ENCODE measurements at regions not wholly inside any gene's neighbourhood (a gene's known extent, or its start where the extent isn't known, plus 50 kb on each side); places are given as distances from the start of the nearest gene placed in this dataset.

DNA sequence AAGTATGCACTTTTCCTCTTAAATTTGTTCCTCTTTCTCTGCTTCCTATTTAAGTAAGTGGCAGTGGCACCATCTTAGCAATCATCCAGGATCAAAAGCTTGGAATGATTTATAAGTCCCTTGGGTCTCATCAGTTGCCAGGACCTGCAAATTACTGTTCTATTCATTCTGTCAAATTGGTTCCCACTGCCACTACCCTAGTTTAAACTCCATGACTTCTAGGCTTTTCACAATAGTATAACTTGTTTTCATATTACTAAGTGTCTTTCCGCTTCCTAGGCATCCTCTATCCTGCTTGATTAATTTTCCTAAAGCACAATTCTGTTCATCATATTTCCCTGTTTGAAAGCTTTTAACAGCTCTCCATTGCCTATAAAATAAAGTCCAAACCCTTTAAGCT, 363.9 kb upstream of the MEF2C start:
- no peak for DNase-seq
- TF ChIP-seq EP300 (IDR thresholded peaks at IDR 0.05) (no peak), POLR2AphosphoS5 (IDR thresholded peaks at IDR 0.05) (no peak)
- TF ChIP-seq, protein P1, sequence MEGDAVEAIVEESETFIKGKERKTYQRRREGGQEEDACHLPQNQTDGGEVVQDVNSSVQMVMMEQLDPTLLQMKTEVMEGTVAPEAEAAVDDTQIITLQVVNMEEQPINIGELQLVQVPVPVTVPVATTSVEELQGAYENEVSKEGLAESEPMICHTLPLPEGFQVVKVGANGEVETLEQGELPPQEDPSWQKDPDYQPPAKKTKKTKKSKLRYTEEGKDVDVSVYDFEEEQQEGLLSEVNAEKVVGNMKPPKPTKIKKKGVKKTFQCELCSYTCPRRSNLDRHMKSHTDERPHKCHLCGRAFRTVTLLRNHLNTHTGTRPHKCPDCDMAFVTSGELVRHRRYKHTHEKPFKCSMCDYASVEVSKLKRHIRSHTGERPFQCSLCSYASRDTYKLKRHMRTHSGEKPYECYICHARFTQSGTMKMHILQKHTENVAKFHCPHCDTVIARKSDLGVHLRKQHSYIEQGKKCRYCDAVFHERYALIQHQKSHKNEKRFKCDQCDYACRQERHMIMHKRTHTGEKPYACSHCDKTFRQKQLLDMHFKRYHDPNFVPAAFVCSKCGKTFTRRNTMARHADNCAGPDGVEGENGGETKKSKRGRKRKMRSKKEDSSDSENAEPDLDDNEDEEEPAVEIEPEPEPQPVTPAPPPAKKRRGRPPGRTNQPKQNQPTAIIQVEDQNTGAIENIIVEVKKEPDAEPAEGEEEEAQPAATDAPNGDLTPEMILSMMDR (IDR thresholded peaks at IDR 0.05) = no peak
- no peak overlapping the region for H3K27ac ChIP-seq
- H3K9me3 ChIP-seq = no peaks in the 10 kb centered on the region
- intact Hi-C loops (cut with DNase I) = no loop called here
- H3K4me3 ChIP-seq = no peak overlapping the region
- 94 to 99% methylated on average over 1 of the region's 1 CpG for WGBS, 2 donors
- H3K27me3 ChIP-seq = no peaks in the 10 kb centered on the region
- H3K36me3 ChIP-seq = no peaks in the 10 kb centered on the region
- no peaks in the 10 kb centered on the region for H3K4me1 ChIP-seq

DNA sequence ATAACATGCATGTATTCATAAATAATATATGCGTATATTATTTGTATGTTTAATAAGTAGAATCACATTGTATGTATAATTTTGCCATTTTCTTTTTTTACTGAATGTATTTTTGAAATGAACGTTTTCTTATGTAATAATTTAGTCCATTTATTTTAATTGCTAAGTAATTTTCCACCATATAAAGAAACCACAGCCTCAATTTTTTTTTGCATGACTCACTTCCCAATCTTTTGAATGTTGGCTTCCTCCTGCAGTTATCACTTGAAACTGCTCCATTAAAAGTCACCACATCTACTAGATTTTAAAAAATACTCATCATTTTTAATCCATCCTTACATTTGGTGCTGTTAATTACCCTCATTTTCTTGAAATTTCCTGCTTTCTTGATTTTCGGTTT, 363.3 kb upstream of the MEF2C start:
- Histone ChIP-seq H3K27ac (no peak overlapping the region), H3K36me3 (no peaks in the 10 kb centered on the region), H3K4me1 (no peaks in the 10 kb centered on the region), H3K9me3 (no peaks in the 10 kb centered on the region), H3K4me3 (no peak overlapping the region), H3K27me3 (no peaks in the 10 kb centered on the region)
- TF ChIP-seq EP300 (IDR thresholded peaks at IDR 0.05) (no peak), POLR2AphosphoS5 (IDR thresholded peaks at IDR 0.05) (no peak), POLR2A (IDR thresholded peaks at IDR 0.05) (no peak)
- TF ChIP-seq, protein P1 (IDR thresholded peaks at IDR 0.05) = no peak
- no peak for DNase-seq
- intact Hi-C loops (cut with DNase I) = no loop called here
- WGBS, 2 donors = 77% methylated on average over 3 of the region's 3 CpGs

- 81 to 82% methylated on average over 1 of the region's 1 CpG for WGBS, 2 donors
- no peak for DNase-seq
- Histone ChIP-seq H3K4me1 (no peaks in the 10 kb centered on the region), H3K27me3 (no peaks in the 10 kb centered on the region), H3K9me3 (no peaks in the 10 kb centered on the region), H3K36me3 (no peaks in the 10 kb centered on the region), H3K4me3 (no peak overlapping the region), H3K27ac (no peak overlapping the region)
- intact Hi-C loops (cut with DNase I) = no loop called here
- TF ChIP-seq EP300 (IDR thresholded peaks at IDR 0.05) = no peak
- TF ChIP-seq POLR2A (IDR thresholded peaks at IDR 0.05) = no peak
Measured at GRCh38 chr5:89243611-89244010, 360.6 kb upstream of the MEF2C start.

GRCh38 chr5:89241186-89241585, 358.2 kb upstream of the MEF2C start:
- DNase-seq = no peak
- H3K36me3 ChIP-seq = no peaks in the 10 kb centered on the region
- H3K4me3 ChIP-seq = no peak overlapping the region
- intact Hi-C loops (cut with DNase I) = no loop called here
- no peaks in the 10 kb centered on the region for H3K9me3 ChIP-seq
- TF ChIP-seq, protein P1 (IDR thresholded peaks at IDR 0.05) = no peak
- TF ChIP-seq POLR2AphosphoS5 (IDR thresholded peaks at IDR 0.05) (no peak), POLR2A (IDR thresholded peaks at IDR 0.05) (no peak), EP300 (IDR thresholded peaks at IDR 0.05) (no peak)
- H3K27ac ChIP-seq = no peak overlapping the region
- no peaks in the 10 kb centered on the region for H3K27me3 ChIP-seq
- H3K4me1 ChIP-seq = no peaks in the 10 kb centered on the region

DNA sequence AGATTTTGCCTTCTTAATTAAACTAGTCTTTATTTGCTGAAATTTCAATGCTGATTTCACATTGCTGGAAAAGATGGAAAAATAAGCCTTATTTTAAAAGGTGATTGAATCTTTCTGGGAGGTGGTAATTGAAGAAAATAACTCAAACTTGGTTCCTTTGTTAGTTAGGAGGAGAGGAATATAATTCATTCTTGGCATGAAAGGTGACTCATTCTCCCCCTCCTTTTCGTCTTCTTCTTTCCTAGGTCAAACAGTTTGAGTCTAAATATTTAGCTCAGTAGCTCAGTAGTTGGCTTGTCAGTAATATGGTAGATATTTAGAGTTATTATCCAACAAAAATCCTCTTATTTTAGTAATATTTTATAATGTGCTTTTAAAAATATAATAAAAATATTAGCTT, 353.9 kb upstream of the MEF2C start:
- WGBS, 2 donors = 83 to 87% methylated on average over 1 of the region's 1 CpG
- H3K4me3 ChIP-seq = no peak overlapping the region
- H3K9me3 ChIP-seq = no peaks in the 10 kb centered on the region
- intact Hi-C loops (cut with DNase I) = no loop called here
- DNase-seq = no peak
- H3K27me3 ChIP-seq = no peaks in the 10 kb centered on the region
- no peak overlapping the region for H3K27ac ChIP-seq
- TF ChIP-seq POLR2A (IDR thresholded peaks at IDR 0.05) (no peak), EP300 (IDR thresholded peaks at IDR 0.05) (no peak), POLR2AphosphoS5 (IDR thresholded peaks at IDR 0.05) (no peak)
- TF ChIP-seq, protein P1 (IDR thresholded peaks at IDR 0.05) = no peak
- H3K36me3 ChIP-seq = no peaks in the 10 kb centered on the region
- no peaks in the 10 kb centered on the region for H3K4me1 ChIP-seq
